IPS-NIHi7 (cell line): ENCODE measurements at regions not wholly inside any gene's neighbourhood (a gene's known extent, or its start where the extent isn't known, plus 50 kb on each side); places are given as distances from the start of the nearest gene placed in this dataset.

Source experiments
- DNase-seq: peaks from one replicate; pipeline ENCODE4 v3.0.0; 2012; ENCODE audit warnings: mixed read lengths; ENCODE audit errors: extremely low spot score

DNA sequence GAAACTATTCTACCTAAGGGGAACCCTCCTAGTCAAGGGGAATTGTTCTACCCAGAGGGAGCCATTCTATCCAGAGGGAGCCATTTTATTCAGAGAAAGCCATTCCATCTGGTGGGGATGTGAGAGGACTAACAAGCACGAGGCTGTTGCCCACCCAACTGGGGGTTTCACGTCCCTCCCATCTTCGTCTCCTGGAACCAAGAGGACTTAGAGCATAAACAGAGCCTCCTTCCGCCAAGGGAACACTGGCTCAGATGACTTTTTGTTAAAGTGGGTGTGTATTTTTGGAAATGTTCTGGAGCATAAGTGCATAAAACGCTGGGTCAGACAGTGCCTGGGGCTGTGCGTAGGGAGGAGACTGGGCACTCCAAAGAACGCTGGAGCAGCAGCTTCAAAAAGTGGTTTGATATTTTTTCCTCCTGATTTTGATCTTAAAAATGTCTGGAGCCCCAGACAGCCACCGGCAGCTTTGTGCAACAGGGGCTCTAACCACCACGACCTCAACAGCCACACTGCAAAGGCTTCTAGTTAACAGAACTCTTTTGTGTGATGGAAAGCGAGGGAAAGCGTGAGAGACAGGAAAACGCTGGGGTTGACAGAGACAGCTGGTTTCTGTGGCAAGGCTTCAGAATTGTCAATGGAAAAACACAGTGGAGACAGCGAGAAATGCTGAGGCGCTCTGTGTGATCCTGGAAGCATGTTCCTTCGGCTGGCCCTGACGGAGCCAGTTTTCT, 363.6 kb upstream of the CAMK1G start:
- no peak for DNase-seq

DNA sequence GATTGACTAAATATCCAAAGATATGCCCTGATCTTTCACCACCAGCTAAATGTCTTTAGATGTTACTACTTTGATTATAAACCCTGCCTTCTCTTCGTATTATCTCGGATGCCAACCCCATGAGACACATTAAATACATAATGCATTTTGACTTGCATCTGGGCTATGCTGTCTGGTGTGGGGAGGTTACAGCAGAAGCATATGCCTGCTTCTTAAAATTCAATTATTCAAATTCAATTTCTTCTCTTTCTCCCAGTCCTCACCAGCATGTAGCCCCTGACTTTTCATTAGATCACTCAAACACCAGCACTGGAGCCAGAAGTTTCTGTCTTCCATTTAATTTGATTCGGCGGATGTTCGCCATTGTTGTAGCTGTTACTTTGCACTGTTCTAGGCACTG, 360.7 kb upstream of the CAMK1G start:
- no peak for DNase-seq

DNA sequence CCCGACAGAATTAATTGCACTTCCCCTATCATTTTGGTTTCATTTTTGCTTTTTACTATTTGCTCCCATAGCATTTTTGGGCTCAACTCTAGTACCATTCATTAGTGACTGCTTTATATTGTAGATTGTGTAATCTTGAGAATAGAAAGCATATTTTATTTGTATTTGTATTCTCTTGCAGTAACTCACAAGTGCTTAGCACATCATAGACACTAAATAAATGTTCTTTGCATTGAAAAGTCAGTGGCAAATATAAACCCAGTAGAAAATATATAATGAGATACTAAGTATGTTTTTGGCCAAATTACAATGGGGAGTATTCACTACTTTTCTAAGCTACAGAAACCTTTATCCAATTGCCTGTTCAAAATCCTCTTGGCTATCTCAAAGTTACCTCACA, 359.7 kb upstream of the CAMK1G start:
- no peak for DNase-seq

DNA sequence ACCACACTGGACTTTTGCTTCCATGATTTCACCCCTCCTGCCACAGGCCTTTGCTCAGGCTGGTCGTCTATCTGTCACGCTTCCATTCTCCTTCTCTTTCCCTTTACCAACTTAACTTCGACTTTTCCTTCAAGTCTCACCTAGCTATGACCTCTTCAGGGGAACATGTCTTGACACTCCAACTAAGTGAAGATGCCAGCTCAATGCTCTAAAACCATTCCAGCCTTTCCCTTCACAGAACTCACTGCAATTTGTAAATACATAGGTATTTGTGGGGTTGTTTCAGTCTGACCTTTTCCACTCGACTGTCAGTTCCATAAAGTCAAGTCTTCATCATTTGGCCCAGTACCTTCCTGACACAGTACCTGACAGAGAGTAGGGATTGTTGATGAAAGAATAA, 358.6 kb upstream of the CAMK1G start:
- DNase-seq: no peak

DNA sequence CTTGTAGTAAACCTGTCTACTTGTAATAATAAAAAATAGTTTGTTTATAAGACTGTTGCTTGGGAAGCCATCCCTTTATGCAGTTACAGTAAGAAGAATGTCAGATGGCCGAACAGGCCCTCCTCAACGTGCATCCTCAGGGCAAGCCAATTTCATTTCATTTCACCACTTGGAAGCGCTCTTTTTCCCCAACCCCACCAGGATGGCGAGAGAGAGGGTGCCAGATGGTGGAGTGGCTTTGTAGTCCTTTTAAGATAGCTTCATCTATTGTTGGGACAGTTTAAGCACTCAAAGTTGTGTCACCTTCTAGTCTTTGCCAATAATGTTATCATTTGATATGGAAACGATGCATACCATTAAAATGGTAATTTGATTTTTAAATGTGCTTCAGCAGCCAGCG, 356.3 kb upstream of the CAMK1G start:
- DNase-seq: no peak

DNA sequence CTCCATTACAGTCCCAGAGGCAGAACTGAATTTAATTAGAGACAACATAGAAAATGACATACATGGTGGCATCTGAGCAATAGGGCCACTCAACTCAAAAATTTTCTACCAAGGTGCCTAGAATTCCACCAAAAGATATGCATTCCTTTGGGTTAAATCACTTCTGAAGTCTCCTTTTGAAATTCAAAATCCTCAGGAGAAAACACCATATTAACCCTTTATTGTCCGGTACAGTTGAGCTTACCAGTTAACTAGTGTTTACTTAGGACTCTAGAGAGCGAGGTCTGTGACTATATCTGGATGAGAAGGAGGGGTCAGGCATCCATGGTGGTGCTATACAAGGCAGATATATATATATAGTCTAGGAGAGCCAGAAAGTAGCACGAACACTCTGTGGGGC, 355.6 kb upstream of the CAMK1G start:
- DNase-seq: no peak

DNA sequence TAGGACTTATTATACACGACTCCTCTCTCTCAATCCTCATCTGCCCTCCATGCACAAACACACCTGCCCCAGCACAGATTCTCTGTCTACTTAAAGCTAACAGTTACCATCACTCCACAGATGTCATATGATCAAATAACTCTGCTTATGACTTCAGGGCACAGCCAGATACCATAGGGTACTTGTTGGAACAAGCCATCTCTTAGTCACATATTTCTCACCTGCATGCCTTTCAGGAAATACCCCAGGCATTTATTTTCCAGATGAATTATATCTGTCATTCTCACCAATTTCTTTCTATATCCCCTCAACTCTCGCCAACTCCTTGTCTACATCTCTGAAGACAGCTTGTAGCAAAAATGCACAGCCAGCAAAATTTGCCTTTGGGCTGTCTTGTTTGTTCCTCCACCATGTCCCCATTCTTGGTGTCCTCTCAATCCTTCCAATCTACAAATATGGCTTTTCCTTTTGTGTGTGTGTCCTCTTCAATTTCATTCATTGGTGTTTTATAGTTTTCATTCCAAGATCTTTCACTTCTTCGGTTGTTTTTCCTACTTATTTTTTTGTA, 353.9 kb upstream of the CAMK1G start:
- no peak for DNase-seq

DNA sequence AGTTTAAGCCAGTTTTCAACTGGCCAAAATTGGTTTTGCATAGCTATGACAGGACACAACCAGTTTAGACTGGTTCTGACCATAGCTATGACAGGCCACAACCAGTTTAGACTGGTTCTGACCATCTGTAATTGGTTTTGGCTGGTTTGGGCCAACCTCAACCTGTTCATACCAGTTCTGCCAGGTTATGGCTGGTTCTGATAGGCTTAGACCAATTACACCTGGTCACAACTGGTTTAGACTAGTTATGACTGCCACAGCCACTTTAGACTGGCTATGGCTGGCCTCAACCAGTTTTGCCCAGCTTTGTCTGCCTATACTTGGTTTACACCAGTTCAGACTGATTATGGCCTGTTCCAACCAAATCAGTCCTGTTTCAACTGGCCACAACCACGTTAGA, 353.2 kb upstream of the CAMK1G start:
- DNase-seq: no peak

DNA sequence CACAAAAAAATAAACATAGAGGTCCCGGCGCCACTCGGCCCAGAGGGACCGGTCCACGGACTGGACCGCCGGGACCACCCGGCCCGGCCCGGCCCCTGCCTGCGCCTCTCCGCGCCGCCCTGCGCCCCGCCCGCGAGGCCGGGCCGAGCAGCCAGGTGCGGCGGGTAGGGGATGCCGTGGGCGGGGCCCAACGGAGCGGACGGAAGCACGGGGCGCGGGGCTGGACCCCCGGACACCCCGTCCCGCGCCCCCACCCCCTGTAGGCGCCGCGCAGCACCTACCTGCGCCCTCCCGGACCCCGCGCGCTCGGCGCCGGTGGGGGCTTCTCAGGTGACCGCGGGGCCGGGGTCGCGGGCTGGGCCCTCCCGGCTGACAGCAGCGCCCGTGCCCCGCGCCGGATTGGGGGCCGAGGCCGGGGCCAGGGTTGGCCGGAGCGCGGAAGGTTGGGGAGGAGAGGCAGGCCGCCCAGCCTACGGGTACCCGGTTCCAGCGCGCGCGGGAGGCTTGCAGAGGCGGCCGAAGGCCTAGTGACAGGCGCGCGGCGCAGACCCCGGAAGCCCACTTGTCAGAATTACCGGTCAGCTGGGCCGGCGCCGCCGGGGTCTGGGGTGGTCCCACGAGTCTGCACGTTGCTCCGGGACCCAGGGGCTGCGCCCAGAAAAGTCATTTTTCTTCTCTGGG, 351.9 kb upstream of the CAMK1G start:
- DNase-seq: no peak

DNA sequence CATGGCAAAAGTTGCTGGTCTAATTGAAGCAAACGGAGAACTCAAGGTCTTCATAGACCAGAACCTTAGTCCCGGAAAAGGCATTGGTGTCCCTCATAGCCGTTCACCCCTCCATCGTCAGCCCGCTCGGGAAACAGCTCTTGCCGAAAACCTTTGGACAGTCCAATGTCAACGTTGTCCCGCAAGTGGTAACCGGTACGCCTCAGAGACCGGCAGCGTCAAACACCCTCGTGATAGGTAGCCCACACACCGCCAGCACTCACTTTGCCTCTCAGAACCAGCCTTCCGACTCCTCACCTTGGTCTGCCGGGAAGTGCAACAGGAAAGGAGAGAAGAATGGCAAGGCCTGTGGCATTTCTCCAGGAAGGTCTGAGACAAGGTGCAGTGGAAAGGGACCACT, 351.3 kb upstream of the CAMK1G start:
- DNase-seq: no peak

DNA sequence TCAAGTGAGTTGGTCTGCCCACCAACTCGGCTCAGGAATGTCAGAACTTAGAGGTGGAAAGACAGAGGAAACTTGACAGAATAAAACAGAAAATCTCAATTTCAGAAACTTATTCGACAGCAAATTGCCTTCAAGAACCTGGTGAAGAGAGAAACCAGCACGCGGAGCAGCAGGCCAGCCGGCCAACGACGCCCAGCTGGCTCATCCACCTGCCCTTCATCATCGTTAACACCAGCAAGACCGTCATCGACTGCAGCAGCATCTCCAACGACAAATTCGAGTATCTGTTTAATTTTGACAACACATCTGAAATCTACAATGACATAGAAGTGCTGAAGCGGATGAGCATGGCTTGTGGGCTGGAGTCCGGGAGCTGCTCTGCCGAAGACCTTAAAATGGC, 350.8 kb upstream of the CAMK1G start:
- DNase-seq: no peak

DNA sequence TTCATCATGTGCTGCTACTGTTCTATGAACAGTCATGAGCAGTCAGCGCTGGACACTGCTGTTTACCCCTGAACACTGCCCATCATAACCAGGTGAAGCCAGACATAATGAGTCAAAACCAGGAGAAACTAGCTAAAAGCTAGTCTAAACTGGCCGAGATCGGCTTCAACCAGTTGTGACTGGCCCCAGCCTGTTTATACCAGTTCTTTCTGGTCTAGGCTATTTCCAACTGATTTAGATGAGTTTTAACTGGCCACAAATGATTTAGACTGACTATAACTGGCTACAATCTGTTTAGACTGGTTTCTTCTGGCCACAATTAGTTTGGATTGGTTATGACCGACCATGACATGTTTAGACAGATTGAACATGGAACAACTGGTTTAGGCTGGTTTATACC, 348.3 kb upstream of the CAMK1G start:
- no peak for DNase-seq

DNA sequence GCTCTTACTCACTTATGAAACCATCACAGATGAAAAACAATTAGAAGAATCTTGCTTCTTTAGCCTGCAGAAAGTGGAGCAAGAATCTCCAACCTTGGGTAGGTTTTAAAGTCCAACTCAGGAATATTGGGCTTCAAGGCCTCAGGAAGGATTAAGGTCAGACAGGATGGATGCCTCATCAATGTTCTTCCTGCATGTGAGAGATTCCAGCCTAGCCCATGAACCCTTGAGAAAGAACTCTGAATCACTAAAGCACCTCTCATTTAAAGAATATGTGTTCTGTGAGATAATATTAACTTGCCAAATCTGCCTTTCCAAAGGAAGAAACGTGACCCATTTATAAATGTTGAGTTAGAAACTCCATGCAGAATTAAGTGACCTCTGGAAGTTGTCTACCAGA, 345.2 kb upstream of the CAMK1G start:
- DNase-seq: no peak

DNA sequence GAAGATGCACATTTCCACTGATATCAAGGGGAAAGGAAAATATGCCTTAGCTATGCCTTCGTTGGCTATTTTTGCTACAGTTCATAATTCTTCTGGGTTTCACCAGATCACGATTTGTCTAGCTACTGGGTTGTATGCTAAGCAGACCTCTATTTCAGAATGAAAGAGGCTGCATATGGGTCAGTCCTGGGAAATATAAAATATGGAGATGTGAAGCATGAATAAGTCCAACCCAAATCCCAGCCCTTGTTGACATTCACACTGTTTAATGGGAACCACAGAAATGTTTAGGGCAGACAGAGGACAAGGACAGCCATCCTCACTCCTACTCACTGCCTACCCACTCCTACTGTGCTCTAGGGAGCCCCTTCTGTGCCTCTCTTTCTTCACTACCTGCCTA, 343.2 kb upstream of the CAMK1G start:
- no peak for DNase-seq

DNA sequence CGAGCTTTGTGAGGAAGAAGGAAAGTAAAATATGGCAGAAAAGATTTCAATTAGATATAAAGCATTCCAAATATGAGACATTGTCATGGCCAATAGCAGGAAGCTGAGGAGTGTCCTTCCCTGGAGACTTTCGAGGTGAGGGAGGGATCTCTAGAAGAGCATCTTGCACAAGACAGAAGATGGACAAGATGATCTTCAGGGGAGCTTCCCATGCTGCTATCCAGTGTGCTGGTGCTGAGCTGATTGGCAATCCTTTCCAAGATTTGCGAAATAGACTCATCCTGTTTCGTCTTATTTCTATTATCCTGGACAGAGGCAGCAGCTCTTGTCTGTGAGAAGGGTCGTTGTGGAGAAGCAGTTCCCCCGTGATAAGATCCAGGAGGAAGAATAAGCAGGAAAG, 342.0 kb upstream of the CAMK1G start:
- DNase-seq: no peak

DNA sequence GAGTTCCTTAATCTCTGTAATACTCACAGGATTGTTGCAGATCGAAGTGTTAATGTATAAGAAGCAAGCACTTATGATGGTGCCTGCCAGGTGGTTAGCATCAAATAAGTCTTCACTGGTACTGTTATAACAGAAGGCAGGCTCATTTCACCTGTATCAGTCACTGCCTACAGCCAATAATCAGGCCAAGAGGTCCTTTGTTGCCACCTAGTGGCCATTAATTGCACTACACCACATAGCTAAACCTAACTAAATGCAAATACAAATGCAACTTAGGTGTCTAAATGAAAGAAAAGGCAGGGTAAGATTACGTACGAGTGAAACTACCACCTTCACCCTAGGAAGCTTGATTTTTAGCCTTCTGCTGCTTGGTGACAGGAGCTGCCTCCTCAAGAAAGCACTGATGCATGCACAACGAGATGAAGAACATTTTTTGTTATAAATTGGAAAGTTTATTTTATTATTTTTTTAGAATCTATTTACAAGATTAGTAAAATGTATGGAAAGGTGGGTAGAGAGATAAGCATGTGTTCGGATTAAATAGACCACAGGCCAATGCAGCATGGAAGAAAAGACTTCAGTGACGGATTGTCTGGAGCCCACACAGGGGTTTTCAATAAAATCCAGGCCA, 334.8 kb upstream of the CAMK1G start:
- peak; percentile 83 for DNase-seq

DNA sequence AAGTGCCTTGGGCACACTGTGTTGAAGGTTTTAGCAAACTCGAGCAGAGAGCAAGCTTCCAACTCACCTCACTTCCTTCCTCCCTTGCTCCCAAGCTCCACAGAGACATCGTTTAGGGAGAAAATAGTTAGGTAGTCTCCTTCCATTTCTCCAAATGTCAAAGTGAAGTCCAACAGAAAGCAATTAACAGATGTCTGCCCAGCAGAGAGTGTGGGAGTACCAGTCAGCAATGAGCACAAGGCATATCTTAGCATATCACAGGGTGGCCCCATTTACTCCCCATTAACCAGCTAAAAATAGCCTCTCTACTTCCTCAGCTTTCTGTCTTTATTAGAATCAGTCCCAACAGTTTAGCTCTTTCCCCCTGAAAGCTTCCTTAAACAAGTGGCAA, 334.2 kb upstream of the CAMK1G start:
- no peak for DNase-seq

DNA sequence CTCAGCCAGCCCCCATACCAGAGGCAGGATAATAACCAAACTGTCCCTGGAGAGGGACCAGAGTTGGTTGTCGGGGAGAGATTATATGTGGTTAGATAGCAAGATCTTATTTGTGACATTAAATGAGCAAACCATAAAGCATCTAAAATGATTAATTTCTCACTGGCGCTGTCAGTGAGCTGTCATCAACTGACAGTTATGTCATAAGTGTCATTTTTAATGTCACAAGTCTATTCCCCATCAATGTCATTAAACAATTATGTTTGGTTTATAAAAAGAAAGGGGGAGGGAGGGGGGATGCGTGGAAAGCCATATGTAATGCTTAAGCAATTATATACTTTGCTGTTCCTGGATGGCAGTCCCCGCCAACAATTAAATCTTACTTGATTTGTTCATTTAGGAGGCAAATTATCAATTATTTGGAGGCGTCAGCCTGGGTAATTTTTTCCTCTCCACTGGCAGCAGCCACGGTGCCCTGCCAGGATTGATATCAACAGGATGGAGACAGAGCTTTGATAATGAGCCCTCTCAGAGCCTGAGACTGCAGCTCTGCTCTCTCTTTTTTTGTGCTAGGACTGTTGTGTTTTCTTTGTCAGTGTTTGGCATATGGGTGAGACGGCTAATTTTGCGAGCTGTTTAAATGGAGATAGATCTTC, 333.6 kb upstream of the CAMK1G start:
- DNase-seq: no peak

DNA sequence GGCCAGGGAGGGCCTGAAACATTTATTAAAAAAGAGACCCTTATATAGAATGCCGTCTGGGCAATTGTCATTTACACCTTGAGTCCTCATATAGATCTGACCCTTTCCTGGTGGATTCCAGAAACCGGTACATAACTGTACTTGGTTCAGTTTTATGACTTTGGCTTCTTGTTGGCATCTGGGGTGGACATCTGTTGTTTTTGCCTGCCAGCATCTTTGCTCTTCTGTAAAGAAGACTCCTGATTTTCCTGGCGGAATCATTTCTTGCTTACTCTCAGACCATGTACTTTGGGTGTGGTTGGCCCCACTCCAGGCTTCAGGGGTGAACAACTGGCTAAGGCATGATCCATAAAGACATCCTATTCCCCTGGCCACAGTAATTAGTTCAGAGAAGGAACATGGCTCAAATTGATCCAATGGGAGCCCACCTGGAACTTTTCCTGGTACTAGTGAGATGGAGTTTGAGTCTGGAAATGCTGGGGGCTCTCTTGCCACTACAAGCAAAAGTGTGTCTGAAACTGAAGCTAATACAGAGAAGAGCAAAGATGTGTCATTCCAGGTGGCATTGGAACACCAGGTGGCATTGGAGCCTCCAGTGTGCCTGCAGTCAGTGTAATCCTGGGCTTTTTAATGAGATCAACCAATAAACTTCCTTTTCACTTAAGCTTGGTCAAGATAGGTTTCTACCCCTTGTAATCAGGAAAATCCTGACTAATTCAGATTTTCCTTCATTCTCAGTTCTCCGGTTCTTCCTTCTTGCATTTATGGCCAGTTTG, 332.5 kb upstream of the CAMK1G start:
- no peak for DNase-seq

DNA sequence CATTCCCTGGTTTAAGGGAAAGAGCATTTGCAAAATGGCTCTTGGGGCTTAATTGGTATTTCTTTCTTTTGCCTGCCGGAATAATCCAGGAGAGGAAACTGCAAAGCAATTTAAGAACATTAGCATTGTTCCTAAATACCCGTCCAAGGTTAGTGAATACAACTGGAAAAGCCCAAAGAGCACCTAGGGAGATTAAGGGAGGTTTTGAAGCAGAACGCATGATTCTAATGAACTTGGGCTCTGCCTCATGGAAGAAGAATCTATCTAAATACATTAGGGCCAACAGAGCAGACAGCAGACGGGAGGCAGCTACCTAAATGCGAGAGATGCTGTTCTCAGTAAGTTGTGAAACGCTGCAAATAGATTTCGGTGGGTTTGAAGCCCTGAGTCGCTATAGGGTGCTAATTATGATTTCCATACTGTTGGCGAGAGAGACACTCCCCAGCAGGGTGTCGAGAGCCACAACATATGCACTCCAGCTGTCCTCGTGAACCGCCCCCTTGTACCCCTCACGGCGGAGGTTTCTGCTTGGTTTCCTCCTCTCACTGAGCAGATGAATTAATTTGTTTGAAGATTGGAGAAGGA, 326.7 kb upstream of the CAMK1G start:
- no peak for DNase-seq

DNA sequence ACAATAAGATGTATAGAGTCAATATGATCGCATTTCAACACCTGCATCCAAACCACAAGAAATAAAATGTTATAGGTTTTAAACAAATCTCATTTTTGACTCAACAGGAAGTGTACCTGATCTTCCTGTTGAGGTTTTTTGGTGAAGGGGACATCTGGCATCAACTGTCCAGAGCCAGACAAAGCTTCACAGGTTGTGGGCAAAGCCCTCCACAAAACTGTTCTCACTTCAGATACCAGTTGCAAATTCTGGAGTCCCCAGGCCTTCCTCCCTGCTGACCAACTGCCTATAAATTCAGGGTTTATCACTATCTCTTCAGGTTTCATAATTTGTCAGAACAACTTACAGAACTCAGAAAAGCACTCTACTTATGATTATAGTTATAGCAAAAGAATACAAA, 326.1 kb upstream of the CAMK1G start:
- no peak for DNase-seq
